ENCODE measurements at regions not wholly inside any gene's neighbourhood (a gene's known extent, or its start where the extent isn't known, plus 50 kb on each side); places are given as distances from the start of the nearest gene placed in this dataset.

- H3K4me3 ChIP-seq (ENCODE audit: low read depth, low read length), result no peak overlapping the region
- DNase-seq (ENCODE audit: low read depth), result no peak
- TF ChIP-seq, protein P1, sequence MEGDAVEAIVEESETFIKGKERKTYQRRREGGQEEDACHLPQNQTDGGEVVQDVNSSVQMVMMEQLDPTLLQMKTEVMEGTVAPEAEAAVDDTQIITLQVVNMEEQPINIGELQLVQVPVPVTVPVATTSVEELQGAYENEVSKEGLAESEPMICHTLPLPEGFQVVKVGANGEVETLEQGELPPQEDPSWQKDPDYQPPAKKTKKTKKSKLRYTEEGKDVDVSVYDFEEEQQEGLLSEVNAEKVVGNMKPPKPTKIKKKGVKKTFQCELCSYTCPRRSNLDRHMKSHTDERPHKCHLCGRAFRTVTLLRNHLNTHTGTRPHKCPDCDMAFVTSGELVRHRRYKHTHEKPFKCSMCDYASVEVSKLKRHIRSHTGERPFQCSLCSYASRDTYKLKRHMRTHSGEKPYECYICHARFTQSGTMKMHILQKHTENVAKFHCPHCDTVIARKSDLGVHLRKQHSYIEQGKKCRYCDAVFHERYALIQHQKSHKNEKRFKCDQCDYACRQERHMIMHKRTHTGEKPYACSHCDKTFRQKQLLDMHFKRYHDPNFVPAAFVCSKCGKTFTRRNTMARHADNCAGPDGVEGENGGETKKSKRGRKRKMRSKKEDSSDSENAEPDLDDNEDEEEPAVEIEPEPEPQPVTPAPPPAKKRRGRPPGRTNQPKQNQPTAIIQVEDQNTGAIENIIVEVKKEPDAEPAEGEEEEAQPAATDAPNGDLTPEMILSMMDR (conservative IDR thresholded peaks at IDR 0.05; ENCODE audit: low read depth, low read length), result no peak
Observed at GRCh38 chr7:32259931-32260596, 189.9 kb upstream of the PDE1C start.

GRCh38 chr7:32258265-32258664 is 188.1 kb upstream of the PDE1C start:
- DNase-seq (ENCODE audit: low read depth), result no peak
- no peak overlapping the region for H3K4me3 ChIP-seq (ENCODE audit: low read depth, low read length)
- TF ChIP-seq, protein P1 (conservative IDR thresholded peaks at IDR 0.05; ENCODE audit: low read depth, low read length), result no peak

DNA sequence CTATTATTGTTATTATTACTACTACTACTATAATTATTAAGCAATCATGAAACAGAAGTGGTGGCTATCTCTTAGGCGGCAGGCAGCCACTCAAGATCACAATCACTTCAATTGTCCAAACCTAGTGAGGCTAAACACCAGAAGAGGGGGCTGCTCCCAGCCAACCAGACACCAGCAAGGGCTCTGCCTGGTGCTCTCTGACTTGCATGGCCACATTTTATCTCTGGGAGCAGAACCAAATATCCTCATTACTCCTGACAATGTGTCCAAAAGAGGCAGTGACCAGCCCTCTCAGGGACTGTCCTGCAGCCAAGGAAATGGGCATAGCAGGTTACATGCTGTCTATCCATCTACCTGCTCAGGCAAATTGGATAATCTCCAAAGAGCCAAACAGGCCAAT is 187.4 kb upstream of the PDE1C start:
- no peak for DNase-seq (ENCODE audit: low read depth)
- H3K4me3 ChIP-seq (ENCODE audit: low read depth, low read length), result no peak overlapping the region
- TF ChIP-seq, protein P1 (conservative IDR thresholded peaks at IDR 0.05; ENCODE audit: low read depth, low read length), result no peak

DNA sequence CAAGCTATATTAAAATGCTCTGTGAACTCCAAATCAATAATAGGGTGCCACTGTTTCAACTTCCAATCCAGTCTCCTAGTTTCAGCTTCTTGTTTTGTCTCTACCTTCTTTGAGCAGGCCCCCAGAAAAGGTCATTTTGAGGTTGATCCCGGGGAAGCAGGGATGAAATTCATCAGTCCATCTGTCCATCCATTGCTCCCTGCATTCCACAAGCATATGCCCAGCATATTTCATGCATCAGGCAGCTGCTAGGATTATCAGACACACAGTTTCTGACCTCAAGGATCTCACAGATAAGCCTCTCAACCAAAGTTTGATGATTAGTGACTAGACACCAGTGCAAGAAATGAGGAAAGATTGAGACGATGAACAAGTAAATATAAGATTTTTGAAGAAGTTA is 186.6 kb upstream of the PDE1C start:
- no peak overlapping the region for H3K4me3 ChIP-seq (ENCODE audit: low read depth, low read length)
- TF ChIP-seq, protein P1 (conservative IDR thresholded peaks at IDR 0.05; ENCODE audit: low read depth, low read length), result no peak
- no peak for DNase-seq (ENCODE audit: low read depth)

DNA sequence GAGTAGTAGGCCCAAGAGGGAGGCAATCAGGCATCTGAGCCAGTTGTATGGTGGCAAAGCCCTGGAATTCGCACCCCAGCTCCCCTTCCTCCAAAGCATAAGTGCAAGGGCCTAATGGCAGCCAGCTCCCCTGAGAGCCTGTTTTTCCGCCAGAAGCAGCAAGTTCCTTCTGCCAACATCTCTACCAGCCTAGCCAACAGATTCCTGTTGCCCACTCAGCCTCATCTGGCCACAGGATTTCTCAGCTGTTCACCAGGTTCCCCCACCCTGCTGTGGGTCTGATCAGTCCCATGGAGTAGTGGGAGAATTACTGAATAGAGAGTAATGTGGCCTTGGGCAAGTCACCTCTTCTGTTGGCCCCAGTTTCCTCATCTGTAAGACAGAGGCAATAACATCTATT is 186.2 kb upstream of the PDE1C start:
- no peak overlapping the region for H3K4me3 ChIP-seq (ENCODE audit: low read depth, low read length)
- TF ChIP-seq, protein P1 (conservative IDR thresholded peaks at IDR 0.05; ENCODE audit: low read depth, low read length), result no peak
- DNase-seq (ENCODE audit: low read depth), result no peak

DNA sequence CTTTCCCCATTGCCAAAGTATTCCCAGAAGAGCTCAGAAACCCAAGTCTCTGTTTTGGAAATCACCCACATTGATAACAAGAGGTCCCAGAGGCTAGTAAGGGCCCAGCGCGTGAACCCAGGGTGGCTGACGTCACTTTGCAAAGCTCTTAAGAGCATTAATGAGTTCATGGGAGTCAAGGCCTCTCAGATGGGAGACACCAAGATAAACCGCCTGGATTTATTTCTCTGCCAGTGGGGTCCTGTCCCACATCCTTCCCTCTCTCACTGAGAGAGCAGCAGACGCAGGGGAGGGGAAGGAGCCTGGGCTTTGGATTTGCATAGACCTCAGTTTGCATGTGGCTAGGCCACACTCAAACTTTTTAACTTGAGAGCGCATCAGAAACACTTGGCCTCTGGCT is 184.8 kb upstream of the PDE1C start:
- TF ChIP-seq, protein P1 (conservative IDR thresholded peaks at IDR 0.05; ENCODE audit: low read depth, low read length), result no peak
- DNase-seq (ENCODE audit: low read depth), result no peak

DNA sequence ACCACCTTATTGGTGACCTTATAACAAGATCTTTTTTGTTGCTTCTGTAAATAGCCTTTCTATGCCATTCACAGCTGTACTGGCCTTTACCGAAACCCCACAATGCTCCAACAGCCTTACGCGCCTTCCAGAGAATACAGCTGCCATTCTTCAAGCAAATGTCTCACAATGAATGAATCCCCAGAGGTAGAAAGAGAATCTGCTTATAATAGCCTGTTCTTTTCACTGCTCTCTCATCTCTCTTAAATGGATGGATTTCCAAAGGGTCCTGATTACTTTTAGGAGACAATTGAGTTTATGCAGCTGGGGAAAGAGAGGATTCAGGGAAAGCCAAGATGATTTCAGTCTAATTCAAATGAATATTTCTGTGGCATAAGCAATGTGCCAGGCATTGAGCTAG is 183.1 kb upstream of the PDE1C start:
- no peak overlapping the region for H3K4me3 ChIP-seq (ENCODE audit: low read depth, low read length)
- TF ChIP-seq, protein P1 (conservative IDR thresholded peaks at IDR 0.05; ENCODE audit: low read depth, low read length), result no peak
- DNase-seq (ENCODE audit: low read depth), result no peak

More for the DNA sequence above, 184.8 kb upstream of the PDE1C start:
- no peak overlapping the region for H3K4me3 ChIP-seq (ENCODE audit: low read depth, low read length)
